Right lung (tissue), 2 donors: ENCODE measurements at regions not wholly inside any gene's neighbourhood (a gene's known extent, or its start where the extent isn't known, plus 50 kb on each side); places are given as distances from the start of the nearest gene placed in this dataset.

Experiments
- DNase-seq, 2 donors: peaks; one replicate each; pipeline ENCODE4 v3.0.0-alpha.2; 2013

GRCh38 chr7:155215576-155216325, 81.9 kb upstream of the INSIG1 start:
- DNase-seq: no peak

- no peak for DNase-seq
These were observed 81.0 kb upstream of the INSIG1 start for GRCh38 chr7:155216475-155217272.

GRCh38 chr7:155217634-155218033, 80.0 kb upstream of the INSIG1 start:
- no peak for DNase-seq

- DNase-seq: no peak
These were observed 79.2 kb upstream of the INSIG1 start for GRCh38 chr7:155218276-155219153.

- no peak for DNase-seq
These were observed 78.5 kb upstream of the INSIG1 start for GRCh38 chr7:155219154-155219531.

GRCh38 chr7:155219947-155220769, 77.5 kb upstream of the INSIG1 start:
- no peak for DNase-seq

GRCh38 chr7:155220903-155221302, 76.8 kb upstream of the INSIG1 start:
- DNase-seq: no peak

GRCh38 chr7:155221547-155221946, 76.1 kb upstream of the INSIG1 start:
- no peak for DNase-seq

- no peak for DNase-seq
These were observed 75.6 kb upstream of the INSIG1 start for GRCh38 chr7:155222061-155222460.

- no peak for DNase-seq
These were observed 75.1 kb upstream of the INSIG1 start for GRCh38 chr7:155222573-155222972.

- DNase-seq: no peak
These were observed 74.7 kb upstream of the INSIG1 start for GRCh38 chr7:155223021-155223420.

- no peak for DNase-seq
These were observed 74.2 kb upstream of the INSIG1 start for GRCh38 chr7:155223503-155223902.

GRCh38 chr7:155224116-155224811, 73.4 kb upstream of the INSIG1 start:
- DNase-seq: no peak

GRCh38 chr7:155225095-155225494, 72.6 kb upstream of the INSIG1 start:
- no peak for DNase-seq

- no peak for DNase-seq
These were observed 72.2 kb upstream of the INSIG1 start for GRCh38 chr7:155225516-155225915.

- DNase-seq: no peak
These were observed 71.2 kb upstream of the INSIG1 start for GRCh38 chr7:155226261-155227003.

GRCh38 chr7:155227004-155227787, 70.5 kb upstream of the INSIG1 start:
- DNase-seq: no peak

GRCh38 chr7:155227788-155228458, 69.8 kb upstream of the INSIG1 start:
- no peak for DNase-seq

GRCh38 chr7:155228459-155228845, 69.2 kb upstream of the INSIG1 start:
- no peak for DNase-seq
